ENCODE measurements at regions not wholly inside any gene's neighbourhood (a gene's known extent, or its start where the extent isn't known, plus 50 kb on each side); places are given as distances from the start of the nearest gene placed in this dataset.
"Not testable (repeated sequence)": the region's sequence is repeated elsewhere in the genome, so short reads cannot be mapped to it uniquely, and the experiment has no call there.

DNA sequence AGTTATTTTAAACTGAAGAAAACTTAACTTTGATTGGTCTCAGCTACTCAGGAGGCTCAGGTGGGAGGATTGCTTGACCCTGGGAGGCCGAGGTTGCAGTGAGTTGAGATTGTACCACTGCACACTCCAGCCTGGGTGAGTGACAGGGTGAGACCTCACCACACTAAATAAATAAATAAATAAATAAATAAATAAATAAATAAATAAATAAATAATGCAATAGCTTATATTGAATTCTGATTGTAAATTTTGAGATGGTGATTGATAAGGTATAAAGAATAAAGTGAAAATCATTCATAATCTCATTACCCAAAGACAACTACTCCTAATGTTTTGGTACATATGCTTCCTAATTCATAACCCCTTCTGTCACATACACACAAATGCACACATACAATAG lies 58.1 kb downstream of the TUBA3C start:
- no peak for DNase-seq

GRCh38 chr13:19117913-19118739 lies 63.5 kb downstream of the TUBA3C start:
- no peak for DNase-seq

GRCh38 chr13:19109225-19109624 lies 72.4 kb downstream of the TUBA3C start:
- DNase-seq = not testable (repeated sequence)

- DNase-seq = no peak
These were observed 78.5 kb downstream of the TUBA3C start for GRCh38 chr13:19103140-19103539.

- no peak for DNase-seq
These were observed 88.3 kb downstream of the TUBA3C start for GRCh38 chr13:19093369-19093768.

DNA sequence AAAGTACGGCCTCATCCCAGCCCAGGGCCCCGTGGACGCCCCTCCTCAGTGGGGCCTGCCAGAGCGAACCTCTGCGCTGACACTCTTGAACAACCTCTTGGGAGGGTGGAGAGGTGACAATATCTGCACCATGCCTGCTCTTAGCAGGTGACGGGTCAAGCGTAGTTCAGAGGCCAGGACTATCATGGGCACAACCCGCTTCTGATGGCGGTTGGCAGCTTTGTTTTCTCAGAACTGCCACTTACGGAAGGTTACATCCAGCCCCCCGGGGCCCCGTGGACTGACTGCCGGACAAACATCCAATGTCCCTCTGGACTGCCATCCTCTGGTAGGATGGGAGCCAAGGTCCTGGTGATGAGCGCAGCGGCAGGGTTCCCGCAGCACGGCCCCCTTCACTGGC lies 91.1 kb downstream of the TUBA3C start:
- DNase-seq = no peak

- no peak for DNase-seq
These were observed 92.3 kb downstream of the TUBA3C start for GRCh38 chr13:19089315-19089714.

GRCh38 chr13:19088416-19088815 lies 93.2 kb downstream of the TUBA3C start:
- no peak for DNase-seq

DNA sequence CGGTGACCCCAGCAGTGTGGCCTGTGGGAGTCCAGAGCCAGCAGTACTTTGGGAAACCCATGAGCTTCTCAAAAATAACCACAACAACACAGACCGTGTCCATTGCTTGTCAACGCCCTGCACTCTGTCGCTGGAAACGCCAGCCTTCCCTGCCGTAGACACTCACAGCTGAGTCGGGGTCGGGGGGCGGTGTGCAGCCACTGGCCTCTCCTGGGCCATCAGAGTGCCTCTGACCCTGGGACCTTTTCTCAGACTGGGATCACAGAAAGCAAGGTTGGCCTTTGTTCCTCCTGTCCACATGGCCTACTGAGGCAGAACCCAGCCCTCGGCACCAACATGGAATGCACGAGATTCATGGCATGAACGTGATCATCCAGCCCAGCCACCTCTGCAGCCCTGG lies 95.7 kb downstream of the TUBA3C start:
- DNase-seq = no peak

DNA sequence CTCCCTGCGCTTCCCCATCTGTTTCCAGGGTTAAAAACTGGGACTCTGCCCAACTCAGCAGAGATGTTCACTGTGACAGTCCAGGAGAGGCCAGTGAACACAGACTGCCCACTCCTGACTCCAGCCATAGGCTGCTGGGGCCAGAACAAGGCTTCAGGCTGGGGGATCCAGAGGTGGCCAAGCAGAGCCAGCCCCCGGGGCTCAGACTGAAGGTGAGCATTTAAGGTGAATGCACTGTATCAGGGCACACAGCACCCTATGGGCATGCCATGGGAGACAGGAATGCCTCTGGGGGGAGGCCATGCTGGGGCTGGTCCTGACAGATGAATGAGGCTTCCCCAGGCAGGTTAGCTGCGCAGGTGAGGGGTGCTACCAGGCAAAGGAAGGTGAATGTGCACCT lies 96.4 kb downstream of the TUBA3C start:
- DNase-seq = no peak

DNA sequence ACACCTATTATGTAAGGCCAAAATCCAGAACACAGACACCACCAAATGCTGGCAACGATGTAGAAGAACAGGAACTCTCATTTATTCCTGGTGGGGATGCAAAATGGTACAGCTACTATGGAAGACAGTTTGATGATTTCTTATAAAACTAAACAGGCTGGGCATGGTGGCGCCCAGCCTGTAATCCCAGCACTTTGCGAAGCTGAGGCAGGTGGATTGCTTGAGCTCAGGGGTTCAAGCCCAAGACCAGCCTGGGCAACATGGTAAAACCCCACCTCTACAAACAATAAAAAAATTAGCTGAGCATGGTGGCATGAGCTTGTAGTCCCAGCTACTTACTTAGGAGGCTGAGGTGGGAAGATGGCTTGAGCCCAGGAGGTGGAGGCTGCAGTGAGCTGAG lies 98.3 kb downstream of the TUBA3C start:
- DNase-seq = no peak

DNA sequence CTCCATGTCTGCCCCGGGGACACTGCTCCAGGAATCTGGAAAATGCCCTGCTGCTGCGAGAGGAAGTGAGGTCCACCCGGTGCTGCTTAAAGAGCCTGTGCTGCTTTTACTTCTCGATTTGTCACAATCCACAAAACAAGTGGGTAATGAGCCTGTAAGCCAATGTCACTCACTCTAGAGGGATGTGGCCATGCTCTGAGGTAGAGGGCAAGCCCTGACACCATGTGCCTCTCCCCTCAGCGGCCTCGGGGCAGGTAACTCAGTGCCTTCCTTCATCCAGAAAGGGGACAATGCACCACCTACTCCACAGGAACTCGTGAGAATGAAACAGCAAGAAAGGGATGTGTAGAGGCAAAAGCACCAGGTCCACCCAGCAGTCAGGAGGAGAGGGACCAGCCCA lies 106.2 kb downstream of the TUBA3C start:
- DNase-seq = no peak

GRCh38 chr13:19074519-19074918 lies 107.1 kb downstream of the TUBA3C start:
- no peak for DNase-seq

- DNase-seq = not testable (repeated sequence)
These were observed 107.5 kb downstream of the TUBA3C start for GRCh38 chr13:19074106-19074505.

GRCh38 chr13:19072956-19073706 lies 108.5 kb downstream of the TUBA3C start:
- not testable (repeated sequence) for DNase-seq

GRCh38 chr13:19072543-19072942 lies 109.1 kb downstream of the TUBA3C start:
- no peak for DNase-seq

DNA sequence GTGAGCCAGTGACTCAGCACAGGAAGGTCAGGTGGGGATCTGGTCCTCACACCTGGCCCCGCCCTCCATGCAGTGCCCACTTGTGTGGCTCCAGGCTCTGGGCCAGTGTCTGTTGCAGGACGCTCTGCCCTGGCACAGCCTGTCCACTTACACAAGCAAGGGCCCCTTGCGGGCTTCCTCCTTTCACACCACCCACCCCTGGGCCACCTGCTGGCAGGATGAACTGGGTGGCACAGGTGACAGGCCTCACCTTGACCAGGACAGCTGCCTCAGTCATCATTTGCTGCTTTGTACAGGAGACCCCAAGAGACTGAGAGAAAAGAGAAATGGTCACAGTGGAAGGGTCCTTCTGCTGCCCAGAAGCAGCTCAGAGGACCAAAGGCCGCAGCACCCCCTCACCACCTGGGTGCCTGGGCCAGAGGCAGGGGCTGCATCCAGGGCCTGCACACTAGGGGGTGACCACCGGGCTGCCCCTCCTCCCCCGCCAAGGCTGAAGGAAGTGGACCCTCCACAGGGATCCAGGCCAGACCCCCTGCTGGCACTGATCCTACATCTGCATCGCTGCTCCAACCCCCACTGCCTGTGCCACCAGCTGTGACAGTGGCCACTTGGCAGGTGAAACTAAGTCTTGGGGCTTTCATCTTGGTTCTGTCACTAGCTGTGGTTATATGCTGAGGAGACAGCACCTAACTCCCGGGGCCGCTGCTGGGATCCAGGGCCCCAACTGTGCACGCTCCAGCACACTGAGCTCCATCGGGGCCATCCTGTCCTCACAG lies 110.3 kb downstream of the TUBA3C start:
- DNase-seq = no peak

GRCh38 chr13:19070398-19070735 lies 111.3 kb downstream of the TUBA3C start:
- DNase-seq = no peak

DNA sequence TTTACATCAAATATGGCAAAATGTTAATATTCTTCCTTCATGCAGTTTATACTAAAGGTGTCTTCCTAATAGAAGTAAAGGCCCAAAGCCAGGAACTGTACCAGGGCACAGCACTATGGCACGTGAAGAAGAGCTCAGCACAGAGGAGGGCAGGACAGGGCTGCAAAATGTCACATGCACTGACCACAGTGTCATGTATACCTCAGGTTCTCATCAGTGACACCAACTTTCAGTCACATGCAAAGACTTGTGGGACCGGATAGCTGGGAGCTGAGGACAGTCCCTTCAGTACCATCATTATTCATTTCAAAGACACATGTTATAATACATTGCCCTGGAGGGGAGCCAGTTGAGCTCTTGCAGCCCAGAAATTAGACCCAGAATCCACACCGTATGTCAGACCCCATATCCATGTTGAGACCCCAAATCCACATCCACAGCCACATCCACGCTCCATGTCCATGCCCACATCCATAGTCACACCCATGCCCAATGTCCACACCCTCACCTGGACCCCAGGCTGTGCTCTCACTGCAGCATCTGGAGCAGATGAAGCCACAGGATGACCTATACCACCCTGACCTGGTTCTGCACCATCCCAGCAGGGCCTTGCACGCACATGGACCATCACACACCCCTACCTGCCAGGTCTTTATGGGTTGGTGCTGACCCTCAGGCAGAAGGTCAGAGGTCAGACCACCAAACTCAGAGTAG lies 111.8 kb downstream of the TUBA3C start:
- DNase-seq = no peak

GRCh38 chr13:19068691-19069090 lies 112.9 kb downstream of the TUBA3C start:
- DNase-seq = no peak

DNA sequence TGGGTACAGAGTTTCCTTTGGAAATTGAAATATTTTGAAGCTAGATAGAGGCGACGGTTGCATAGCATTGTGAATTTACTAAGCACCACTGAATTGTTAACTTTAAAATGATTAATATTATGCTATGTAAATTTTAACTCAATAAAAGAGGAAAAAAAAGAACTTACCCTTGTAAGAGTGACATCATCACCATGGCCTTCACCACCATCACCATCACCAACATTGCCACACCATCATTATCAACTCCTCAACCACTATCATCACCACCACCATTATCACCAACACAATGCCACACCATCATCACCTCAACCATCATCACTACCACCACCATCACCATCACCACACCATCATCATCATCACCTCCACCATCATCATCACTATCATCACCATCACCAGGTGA lies 113.9 kb downstream of the TUBA3C start:
- no peak for DNase-seq

DNA sequence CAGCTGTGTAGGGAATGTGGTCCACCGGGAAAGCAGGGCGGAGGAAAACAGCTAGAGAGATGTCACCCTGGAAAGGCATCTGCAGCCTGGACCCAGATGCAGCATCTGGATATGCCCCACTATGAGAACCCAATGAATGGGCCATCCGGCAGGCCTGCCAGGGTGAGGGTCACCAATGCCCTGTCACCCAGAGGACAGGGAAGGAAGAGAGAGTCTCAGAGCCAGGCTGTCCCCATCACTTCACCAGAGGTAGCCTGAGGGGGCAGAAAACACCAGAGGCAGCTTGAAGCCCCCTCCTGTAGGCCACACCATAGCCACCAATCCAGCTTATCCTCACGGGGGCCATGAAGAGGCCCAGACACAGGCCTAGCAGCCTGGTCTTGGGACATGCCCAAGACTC lies 118.8 kb downstream of the TUBA3C start:
- DNase-seq = no peak

Measured in activated CD4-positive, alpha-beta T cell treated with anti-CD3 and anti-CD28 coated beads for 4 hours (primary cell).